Ovary (tissue), 3 donors: ENCODE measurements at regions not wholly inside any gene's neighbourhood (a gene's known extent, or its start where the extent isn't known, plus 50 kb on each side); places are given as distances from the start of the nearest gene placed in this dataset.

Experiments used
- EP300 ChIP-seq: sonication (generic); formaldehyde crosslinking; IDR thresholded peaks from one replicate; pipeline ENCODE4 v1.6.1; 2017; ENCODE audit warnings: antibody characterized with exemption
- TF ChIP-seq, protein P1 (sequence below), 3 donors: fragments of 450-650 bp in 2 of 3; fragments of 200-600 bp in 1 of 3; IDR thresholded peaks; one replicate each; pipeline versions ENCODE4 v1.5.1 to v1.8.0; 2016 to 2022; ENCODE audit warnings: antibody characterized with exemption in 3 of 3, mild to moderate bottlenecking in 1 of 3
- donor health status: DM: no; HTN: no; CAD: no.

DNA sequence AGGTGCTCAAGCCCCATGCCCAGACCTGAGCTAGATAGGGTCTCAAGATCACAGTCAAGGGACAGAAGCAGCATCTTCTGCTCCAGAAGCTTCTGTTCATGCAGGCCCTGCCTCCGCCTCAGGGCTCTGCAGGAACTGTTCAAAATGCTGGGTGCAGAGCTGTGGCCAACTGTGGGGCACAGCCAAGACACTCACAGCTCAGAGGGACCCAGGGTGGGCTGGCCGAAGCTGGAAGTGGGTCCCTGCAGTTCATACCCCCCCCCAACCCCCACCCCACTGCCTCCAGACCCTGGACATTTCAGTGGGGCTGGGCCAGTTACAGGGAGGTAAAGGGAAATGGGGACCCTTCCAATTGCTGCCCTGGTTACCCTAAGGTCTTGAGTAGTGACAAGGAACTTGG is 129.0 kb downstream of the CRYBB2 start:
- TF ChIP-seq, protein P1, sequence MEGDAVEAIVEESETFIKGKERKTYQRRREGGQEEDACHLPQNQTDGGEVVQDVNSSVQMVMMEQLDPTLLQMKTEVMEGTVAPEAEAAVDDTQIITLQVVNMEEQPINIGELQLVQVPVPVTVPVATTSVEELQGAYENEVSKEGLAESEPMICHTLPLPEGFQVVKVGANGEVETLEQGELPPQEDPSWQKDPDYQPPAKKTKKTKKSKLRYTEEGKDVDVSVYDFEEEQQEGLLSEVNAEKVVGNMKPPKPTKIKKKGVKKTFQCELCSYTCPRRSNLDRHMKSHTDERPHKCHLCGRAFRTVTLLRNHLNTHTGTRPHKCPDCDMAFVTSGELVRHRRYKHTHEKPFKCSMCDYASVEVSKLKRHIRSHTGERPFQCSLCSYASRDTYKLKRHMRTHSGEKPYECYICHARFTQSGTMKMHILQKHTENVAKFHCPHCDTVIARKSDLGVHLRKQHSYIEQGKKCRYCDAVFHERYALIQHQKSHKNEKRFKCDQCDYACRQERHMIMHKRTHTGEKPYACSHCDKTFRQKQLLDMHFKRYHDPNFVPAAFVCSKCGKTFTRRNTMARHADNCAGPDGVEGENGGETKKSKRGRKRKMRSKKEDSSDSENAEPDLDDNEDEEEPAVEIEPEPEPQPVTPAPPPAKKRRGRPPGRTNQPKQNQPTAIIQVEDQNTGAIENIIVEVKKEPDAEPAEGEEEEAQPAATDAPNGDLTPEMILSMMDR (IDR thresholded peaks at IDR 0.05) = no peak
- no peak for TF ChIP-seq EP300
